Nephron progenitor cell (in vitro differentiated cells): ENCODE measurements at regions not wholly inside any gene's neighbourhood (a gene's known extent, or its start where the extent isn't known, plus 50 kb on each side); places are given as distances from the start of the nearest gene placed in this dataset.
A peak's percentile ranks its signal among the peaks of the same experiment; 100 is the strongest.

ENCODE experiments used
- DNase-seq: peaks from one replicate; pipeline ENCODE4 v3.0.0; 2021
- H3K27ac Mint-ChIP-seq: 2 replicates; pipeline ENCODE4 v1.8.0; 2021; ENCODE audit warnings: mild to moderate bottlenecking, moderate library complexity, mixed read lengths
- H3K27me3 Mint-ChIP-seq: 2 replicates; pipeline ENCODE4 v1.8.0; 2021; ENCODE audit warnings: mild to moderate bottlenecking, low read depth, mixed read lengths; ENCODE audit not compliant: poor library complexity
- H3K36me3 Mint-ChIP-seq: 2 replicates; pipeline ENCODE4 v1.8.0; 2021; ENCODE audit warnings: low read depth, mixed read lengths
- H3K4me1 Mint-ChIP-seq: 2 replicates; pipeline ENCODE4 v1.8.0; 2021; ENCODE audit warnings: mixed read lengths
- H3K4me3 Mint-ChIP-seq: 2 replicates; pipeline ENCODE4 v1.8.0; 2021; ENCODE audit warnings: mild to moderate bottlenecking, moderate library complexity, mixed read lengths
- H3K9me3 Mint-ChIP-seq: 2 replicates; pipeline ENCODE4 v1.8.0; 2021; ENCODE audit warnings: mild to moderate bottlenecking, moderate library complexity, mixed read lengths
- CTCF ChIP-seq: fragments of 200-600 bp; sonication (generic); IDR thresholded peaks from 2 replicates; pipeline ENCODE4 v1.5.0; 2021; ENCODE audit warnings: antibody characterized with exemption

- Mint-ChIP-seq H3K27ac (peak overlapping the region; percentile 44), H3K27me3 (no peaks in the 10 kb centered on the region)
- no peak for DNase-seq
Observed at GRCh38 chr4:108301545-108302251, 133.0 kb upstream of the LEF1 start.

GRCh38 chr4:108297605-108298004, 128.9 kb upstream of the LEF1 start:
- no peak for DNase-seq
- H3K36me3 Mint-ChIP-seq, result peaks cover 12% of the 10 kb centered on the region
- H3K27me3 Mint-ChIP-seq, result no peaks in the 10 kb centered on the region
- H3K27ac Mint-ChIP-seq, result no peak overlapping the region
- H3K4me1 Mint-ChIP-seq, result peaks cover 19% of the 10 kb centered on the region
- TF ChIP-seq CTCF, result no peak
- peaks cover 14% of the 10 kb centered on the region for H3K9me3 Mint-ChIP-seq
- no peak overlapping the region for H3K4me3 Mint-ChIP-seq

More at GRCh38 chr4:108301545-108302251, 133.0 kb upstream of the LEF1 start:
- peaks cover 14% of the 10 kb centered on the region for H3K9me3 Mint-ChIP-seq
- no peak overlapping the region for H3K4me3 Mint-ChIP-seq
- H3K36me3 Mint-ChIP-seq, result peaks cover 12% of the 10 kb centered on the region
- TF ChIP-seq CTCF, result no peak
- peaks cover 24% of the 10 kb centered on the region for H3K4me1 Mint-ChIP-seq

DNA sequence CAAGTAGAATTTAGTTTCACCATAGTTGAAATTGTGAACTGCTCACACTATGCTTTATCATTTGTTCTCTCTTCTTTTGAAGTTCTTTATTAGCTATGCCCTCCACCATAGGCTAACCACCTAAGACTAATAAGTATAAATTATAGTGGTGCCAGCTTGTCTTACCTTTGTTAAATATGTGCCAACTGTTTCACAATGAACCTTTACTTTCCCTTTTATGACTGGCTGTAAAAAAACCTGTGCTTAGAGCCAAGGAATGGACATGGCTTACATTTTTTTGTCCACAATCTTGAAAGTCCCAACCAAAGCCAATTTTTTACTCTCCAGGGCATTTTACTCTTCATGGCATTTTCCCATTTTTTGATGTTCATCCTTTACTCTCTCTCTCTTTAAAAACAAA, 123.5 kb upstream of the LEF1 start:
- H3K27me3 Mint-ChIP-seq, result no peaks in the 10 kb centered on the region
- no peak overlapping the region for H3K4me3 Mint-ChIP-seq
- DNase-seq, result no peak
- H3K4me1 Mint-ChIP-seq, result peaks cover 16% of the 10 kb centered on the region
- no peak overlapping the region for H3K27ac Mint-ChIP-seq
- H3K36me3 Mint-ChIP-seq, result no peaks in the 10 kb centered on the region
- H3K9me3 Mint-ChIP-seq, result no peaks in the 10 kb centered on the region
- no peak for TF ChIP-seq CTCF

DNA sequence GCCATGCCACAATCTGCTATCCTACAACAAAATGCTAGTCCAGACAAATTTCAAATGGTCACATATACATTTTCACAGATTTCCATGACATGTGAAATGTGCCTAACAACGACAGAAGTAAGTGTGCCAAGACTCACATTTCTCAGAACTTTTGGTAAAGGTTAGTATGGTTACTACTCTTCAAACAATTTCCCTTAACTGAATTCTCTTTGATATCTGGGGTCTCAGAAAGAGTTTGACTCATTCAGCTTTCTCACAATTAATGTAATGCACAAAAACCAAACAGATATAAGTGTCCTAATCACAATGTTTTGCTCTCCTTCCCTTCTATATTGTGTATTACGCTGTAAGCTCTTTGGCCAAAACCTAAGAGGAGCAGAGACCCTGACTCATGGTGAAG, 122.4 kb upstream of the LEF1 start:
- no peaks in the 10 kb centered on the region for H3K27me3 Mint-ChIP-seq
- no peak overlapping the region for H3K27ac Mint-ChIP-seq
- H3K9me3 Mint-ChIP-seq, result no peaks in the 10 kb centered on the region
- H3K4me3 Mint-ChIP-seq, result no peak overlapping the region
- no peak for DNase-seq
- H3K36me3 Mint-ChIP-seq, result no peaks in the 10 kb centered on the region
- no peak for TF ChIP-seq CTCF
- H3K4me1 Mint-ChIP-seq, result peaks cover 9% of the 10 kb centered on the region

DNA sequence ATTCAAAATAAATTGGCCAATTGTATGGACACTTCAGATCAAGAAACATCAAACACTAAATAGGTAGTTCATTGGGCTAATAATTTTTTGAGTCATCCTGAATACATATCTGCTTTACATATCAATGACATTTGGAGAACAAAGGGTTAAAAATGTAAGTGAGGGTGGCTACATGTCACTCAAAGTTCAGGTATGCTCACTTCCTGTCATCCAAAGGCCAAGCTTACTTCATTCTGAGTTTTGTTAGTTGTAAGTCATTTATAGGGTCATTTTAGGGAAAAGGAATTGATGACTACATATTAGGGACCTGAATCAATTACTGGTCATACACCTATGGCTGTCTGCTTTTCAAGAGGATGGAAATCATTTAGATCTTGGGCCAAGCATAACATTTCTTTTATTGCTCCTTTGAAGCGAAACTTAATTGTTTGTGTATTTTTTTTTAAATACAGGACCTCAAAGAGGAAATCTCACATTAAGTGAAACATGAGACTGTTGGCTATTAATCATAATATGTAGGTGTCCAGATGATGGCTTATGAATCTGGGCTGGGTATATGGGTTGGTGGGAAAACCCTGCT, 119.2 kb upstream of the LEF1 start:
- no peak for TF ChIP-seq CTCF
- H3K9me3 Mint-ChIP-seq, result no peaks in the 10 kb centered on the region
- H3K4me3 Mint-ChIP-seq, result no peak overlapping the region
- DNase-seq, result no peak
- no peak overlapping the region for H3K27ac Mint-ChIP-seq
- H3K4me1 Mint-ChIP-seq, result peaks cover 5% of the 10 kb centered on the region
- H3K27me3 Mint-ChIP-seq, result no peaks in the 10 kb centered on the region
- H3K36me3 Mint-ChIP-seq, result no peaks in the 10 kb centered on the region

DNA sequence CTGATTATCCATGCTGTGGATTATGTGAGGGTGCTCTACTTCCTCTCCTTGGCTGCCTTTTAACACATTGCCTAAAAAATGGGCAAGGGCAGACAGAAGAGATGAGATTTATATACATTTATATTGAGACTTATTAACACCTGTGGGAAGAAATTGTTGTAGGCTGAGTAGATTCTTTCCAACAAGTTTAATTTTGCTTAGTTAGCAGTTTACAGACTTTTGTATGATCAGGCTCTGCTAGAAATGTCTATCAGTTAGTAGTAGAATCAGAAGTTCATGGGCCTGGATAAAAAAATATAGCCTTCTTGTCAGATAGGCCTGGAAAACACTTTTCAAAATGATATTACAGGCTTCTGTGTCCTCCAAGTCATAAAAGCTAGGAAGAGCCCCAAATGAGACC, 111.3 kb upstream of the LEF1 start:
- no peaks in the 10 kb centered on the region for H3K9me3 Mint-ChIP-seq
- no peak overlapping the region for H3K27ac Mint-ChIP-seq
- H3K4me3 Mint-ChIP-seq, result no peak overlapping the region
- no peaks in the 10 kb centered on the region for H3K4me1 Mint-ChIP-seq
- no peaks in the 10 kb centered on the region for H3K36me3 Mint-ChIP-seq
- peaks cover 2% of the 10 kb centered on the region for H3K27me3 Mint-ChIP-seq
- DNase-seq, result no peak
- no peak for TF ChIP-seq CTCF
